ENCODE measurements at regions not wholly inside any gene's neighbourhood (a gene's known extent, or its start where the extent isn't known, plus 50 kb on each side); places are given as distances from the start of the nearest gene placed in this dataset.

- TF ChIP-seq JUND (IDR thresholded peaks at IDR 0.05) = no peak
- TF ChIP-seq FOXJ3 (CRISPR knock-in tag; IDR thresholded peaks at IDR 0.05) = no peak
- no peak for TF ChIP-seq REST (IDR thresholded peaks at IDR 0.05; ENCODE audit: low read depth, low read length)
- TF ChIP-seq RCOR1 (IDR thresholded peaks at IDR 0.05; ENCODE audit: low read length) = no peak
- TF ChIP-seq MEF2A (IDR thresholded peaks at IDR 0.05; ENCODE audit: borderline replicate concordance, low read depth) = no peak
- no peak for TF ChIP-seq MXI1 (IDR thresholded peaks at IDR 0.05; ENCODE audit: low read depth, low read length)
- no peak for TF ChIP-seq PBX3 (IDR thresholded peaks at IDR 0.05)
- no peak for TF ChIP-seq GABPA (IDR thresholded peaks at IDR 0.05; ENCODE audit: low read depth)
- no peak for TF ChIP-seq GATA2 (CRISPR knock-in tag; IDR thresholded peaks at IDR 0.05)
- TF ChIP-seq TEAD4 (IDR thresholded peaks at IDR 0.05; ENCODE audit: borderline replicate concordance, insufficient read depth) = no peak
- TF ChIP-seq EP300 (IDR thresholded peaks at IDR 0.05; ENCODE audit: borderline replicate concordance in 1 of 2, low read depth in 1 of 2, low read length in 1 of 2) = no peak
- no peak for TF ChIP-seq RAD21 (IDR thresholded peaks at IDR 0.05; ENCODE audit: low read length)
- no peak for TF ChIP-seq FOXM1 (IDR thresholded peaks at IDR 0.05; ENCODE audit: low read depth)
- no peak for TF ChIP-seq ELF1 (IDR thresholded peaks at IDR 0.05)
- TF ChIP-seq RXRA (IDR thresholded peaks at IDR 0.05; ENCODE audit: borderline replicate concordance, low read depth) = no peak
- TF ChIP-seq, protein P1, sequence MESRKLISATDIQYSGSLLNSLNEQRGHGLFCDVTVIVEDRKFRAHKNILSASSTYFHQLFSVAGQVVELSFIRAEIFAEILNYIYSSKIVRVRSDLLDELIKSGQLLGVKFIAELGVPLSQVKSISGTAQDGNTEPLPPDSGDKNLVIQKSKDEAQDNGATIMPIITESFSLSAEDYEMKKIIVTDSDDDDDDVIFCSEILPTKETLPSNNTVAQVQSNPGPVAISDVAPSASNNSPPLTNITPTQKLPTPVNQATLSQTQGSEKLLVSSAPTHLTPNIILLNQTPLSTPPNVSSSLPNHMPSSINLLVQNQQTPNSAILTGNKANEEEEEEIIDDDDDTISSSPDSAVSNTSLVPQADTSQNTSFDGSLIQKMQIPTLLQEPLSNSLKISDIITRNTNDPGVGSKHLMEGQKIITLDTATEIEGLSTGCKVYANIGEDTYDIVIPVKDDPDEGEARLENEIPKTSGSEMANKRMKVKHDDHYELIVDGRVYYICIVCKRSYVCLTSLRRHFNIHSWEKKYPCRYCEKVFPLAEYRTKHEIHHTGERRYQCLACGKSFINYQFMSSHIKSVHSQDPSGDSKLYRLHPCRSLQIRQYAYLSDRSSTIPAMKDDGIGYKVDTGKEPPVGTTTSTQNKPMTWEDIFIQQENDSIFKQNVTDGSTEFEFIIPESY (IDR thresholded peaks at IDR 0.05; ENCODE audit: borderline replicate concordance, low read depth) = no peak
- TF ChIP-seq, protein P2, sequence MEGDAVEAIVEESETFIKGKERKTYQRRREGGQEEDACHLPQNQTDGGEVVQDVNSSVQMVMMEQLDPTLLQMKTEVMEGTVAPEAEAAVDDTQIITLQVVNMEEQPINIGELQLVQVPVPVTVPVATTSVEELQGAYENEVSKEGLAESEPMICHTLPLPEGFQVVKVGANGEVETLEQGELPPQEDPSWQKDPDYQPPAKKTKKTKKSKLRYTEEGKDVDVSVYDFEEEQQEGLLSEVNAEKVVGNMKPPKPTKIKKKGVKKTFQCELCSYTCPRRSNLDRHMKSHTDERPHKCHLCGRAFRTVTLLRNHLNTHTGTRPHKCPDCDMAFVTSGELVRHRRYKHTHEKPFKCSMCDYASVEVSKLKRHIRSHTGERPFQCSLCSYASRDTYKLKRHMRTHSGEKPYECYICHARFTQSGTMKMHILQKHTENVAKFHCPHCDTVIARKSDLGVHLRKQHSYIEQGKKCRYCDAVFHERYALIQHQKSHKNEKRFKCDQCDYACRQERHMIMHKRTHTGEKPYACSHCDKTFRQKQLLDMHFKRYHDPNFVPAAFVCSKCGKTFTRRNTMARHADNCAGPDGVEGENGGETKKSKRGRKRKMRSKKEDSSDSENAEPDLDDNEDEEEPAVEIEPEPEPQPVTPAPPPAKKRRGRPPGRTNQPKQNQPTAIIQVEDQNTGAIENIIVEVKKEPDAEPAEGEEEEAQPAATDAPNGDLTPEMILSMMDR (IDR thresholded peaks at IDR 0.05) = no peak
- no peak for TF ChIP-seq USF1 (IDR thresholded peaks at IDR 0.05; ENCODE audit: borderline replicate concordance, low read depth)
- ChIA-PET POLR2A (no interaction called here), CTCF (interaction anchor here (0.8 kb wide), 1 partner anchor 12 kb away, joined by 3 read pairs; no protein-coding TSS in a partner anchor)
- Histone ChIP-seq H3K4me1 (ENCODE audit: control insufficient read depth in 1 of 2, insufficient read depth in 2 of 2, low read depth in 1 of 2, low read length in 1 of 2) (no peaks in the 10 kb centered on the region), H3K27me3 (ENCODE audit: insufficient read depth) (no peaks in the 10 kb centered on the region), H3K36me3 (replicated peaks in 1 of 2; ENCODE audit: control insufficient read depth in 1 of 2, insufficient read depth in 2 of 2, low read length in 1 of 2) (no peaks in the 10 kb centered on the region), H3K9ac (no peak overlapping the region), H3K79me2 (ENCODE audit: insufficient read depth) (no peaks in the 10 kb centered on the region), H3K4me3 (ENCODE audit: low read depth in 2 of 2, low read length in 1 of 2) (no peak overlapping the region), H3K9me3 (no peaks in the 10 kb centered on the region), H3F3A (replicated peaks; ENCODE audit: insufficient read depth) (no peaks in the 10 kb centered on the region), H2AFZ (ENCODE audit: low read depth) (no peak overlapping the region), H3K27ac (ENCODE audit: low read depth in 2 of 2, low read length in 1 of 2) (no peak overlapping the region), H3K9me2 (no peaks in the 10 kb centered on the region), H4K20me1 (ENCODE audit: insufficient read depth) (no peaks in the 10 kb centered on the region), H3K4me2 (no peak overlapping the region)
- no peak for DNase-seq
- WGBS (ENCODE audit: low lambda C conversion rate) = 23% methylated on average over 2 of the region's 2 CpGs
Measured at GRCh38 chr5:136528481-136529030, 163.2 kb upstream of the TRPC7 start.

Measured in SK-N-SH (cell line).